Upper lobe of left lung (tissue), 6 donors: ENCODE measurements at regions not wholly inside any gene's neighbourhood (a gene's known extent, or its start where the extent isn't known, plus 50 kb on each side); places are given as distances from the start of the nearest gene placed in this dataset.

Source experiments
- ATAC-seq, 2 donors: fragments of 200-7000 bp; cut with Tn5 transposase; one replicate each; pipeline ENCODE4 v1.9.1; 2022; ENCODE audit warnings: mild to moderate bottlenecking in 2 of 2, moderate library complexity in 2 of 2; ENCODE audit not compliant: low FRiP score in 2 of 2
- DNase-seq, 2 donors: peaks; one replicate each; pipeline ENCODE4 v3.0.0-alpha.2; 2019 to 2020
- H3K27ac ChIP-seq, 4 donors: fragments of 200-600 bp; sonication (generic); one replicate each; pipeline ENCODE4 v1.5.1; 2016 to 2019
- H3K27me3 ChIP-seq, 4 donors: fragments of 200-600 bp; sonication (generic); one replicate each; pipeline ENCODE4 v1.5.1; 2017 to 2019
- H3K36me3 ChIP-seq, 4 donors: fragments of 200-600 bp; sonication (generic); one replicate each; pipeline ENCODE4 v1.5.1; 2016 to 2019
- H3K4me1 ChIP-seq, 4 donors: fragments of 200-600 bp; sonication (generic); one replicate each; pipeline ENCODE4 v1.5.1; 2018 to 2019
- H3K4me3 ChIP-seq, 4 donors: fragments of 200-600 bp; sonication (generic); one replicate each; pipeline ENCODE4 v1.5.1; 2017 to 2019; ENCODE audit warnings: mild to moderate bottlenecking in 2 of 4, moderate library complexity in 1 of 4
- H3K9me3 ChIP-seq, 4 donors: fragments of 200-600 bp; sonication (generic); one replicate each; pipeline ENCODE4 v1.5.1; 2018 to 2019
- EP300 ChIP-seq, 4 donors: sonication (generic); formaldehyde crosslinking; IDR thresholded peaks; one replicate each; pipeline ENCODE4 v1.5.1; 2017; ENCODE audit warnings: antibody characterized with exemption in 4 of 4, control low read depth in 2 of 4
- POLR2A ChIP-seq, 4 donors: fragments of 450-650 bp; IDR thresholded peaks; one replicate each; pipeline ENCODE4 v1.5.1; 2016 to 2017; ENCODE audit warnings: antibody characterized with exemption in 4 of 4, mild to moderate bottlenecking in 2 of 4
- POLR2AphosphoS5 ChIP-seq, 2 donors: sonication (generic); formaldehyde crosslinking; IDR thresholded peaks; one replicate each; pipeline ENCODE4 v1.5.1; 2017; ENCODE audit warnings: antibody characterized with exemption in 2 of 2
- WGBS, 2 donors: methylation state at CpG; one replicate each; pipeline ENCODE4 v1.1.5; 2017 to 2018; 5-methylcytosine and 5-hydroxymethylcytosine counted together
- TF ChIP-seq, protein P1 (sequence below), 6 experiments: fragments of 450-650 bp in 4 of 6; fragments of 200-600 bp in 2 of 6; sonication (generic) in 2 of 6; IDR thresholded peaks; one replicate each; pipeline ENCODE4 v1.5.1; 2016 to 2019; ENCODE audit warnings: antibody characterized with exemption in 6 of 6
- donor health status: DM: no; HTN: no; CAD: no; lungs with moderate emphysema.
- donor health status: DM: no; HTN: yes; CAD: no; lungs with severe emphysema.

DNA sequence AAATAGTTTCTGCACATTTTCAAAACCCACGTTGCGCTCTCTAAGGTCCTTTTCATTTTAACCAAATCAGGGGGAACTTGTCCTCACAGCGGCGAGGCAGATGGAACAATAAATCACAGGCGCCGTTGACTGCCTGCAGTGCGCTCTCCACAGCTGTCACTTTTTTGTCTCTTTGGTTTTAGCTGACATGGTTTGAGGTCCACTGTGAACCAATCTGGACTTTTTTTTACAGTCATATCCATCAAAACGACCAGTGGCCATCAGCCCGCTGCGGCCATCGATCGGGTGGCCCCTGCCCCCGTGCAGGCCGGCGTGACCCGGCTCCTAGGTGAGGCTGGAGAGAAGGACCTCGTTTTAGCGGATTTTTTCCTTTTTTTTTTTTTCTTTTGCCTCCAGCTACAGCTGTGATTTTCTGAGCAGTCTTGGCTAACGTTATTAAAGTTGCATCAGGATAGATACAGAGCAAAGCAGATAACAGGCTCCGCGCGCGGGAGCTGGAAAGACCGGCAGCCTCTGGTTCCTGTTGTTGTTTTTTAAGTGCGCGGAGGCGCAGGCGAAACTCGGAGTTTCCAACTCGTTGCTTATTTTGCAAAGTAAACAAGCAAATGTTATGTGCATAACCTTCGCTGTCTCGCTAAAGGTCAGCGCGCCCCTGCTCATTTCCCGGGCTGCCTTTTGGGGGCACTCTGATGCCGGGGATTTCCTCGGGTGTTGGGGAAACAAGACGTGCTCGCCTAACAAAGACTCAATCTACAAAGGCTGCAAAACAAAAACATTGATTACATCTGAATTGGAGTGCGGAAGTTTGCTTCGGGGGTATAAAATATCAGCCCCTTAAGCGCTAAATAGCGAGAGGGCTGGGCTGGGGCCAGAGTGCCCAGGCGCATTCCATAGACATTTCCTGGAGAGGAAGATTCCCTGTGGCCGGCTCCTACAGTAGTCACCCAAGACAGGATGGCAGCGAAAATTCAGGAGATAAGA lies 414.8 kb upstream of the MKI67 start:
- WGBS, 2 donors: 6% methylated on average over 41 to 46 of the region's 46 CpGs
- ATAC-seq: no peak
- Histone ChIP-seq H3K4me1 (peaks cover 0 to 7% (median 0%) of the 10 kb centered on the region in 4 donors), H3K36me3 (no peaks in the 10 kb centered on the region), H3K4me3 (no peak overlapping the region), H3K9me3 (no peaks in the 10 kb centered on the region), H3K27ac (no peak overlapping the region), H3K27me3 (peaks cover 0 to 31% (median 7%) of the 10 kb centered on the region in 4 donors)
- TF ChIP-seq EP300 (IDR thresholded peaks at IDR 0.05) (no peak), POLR2AphosphoS5 (IDR thresholded peaks at IDR 0.05) (no peak), POLR2A (IDR thresholded peaks at IDR 0.05) (no peak)
- TF ChIP-seq, protein P1, sequence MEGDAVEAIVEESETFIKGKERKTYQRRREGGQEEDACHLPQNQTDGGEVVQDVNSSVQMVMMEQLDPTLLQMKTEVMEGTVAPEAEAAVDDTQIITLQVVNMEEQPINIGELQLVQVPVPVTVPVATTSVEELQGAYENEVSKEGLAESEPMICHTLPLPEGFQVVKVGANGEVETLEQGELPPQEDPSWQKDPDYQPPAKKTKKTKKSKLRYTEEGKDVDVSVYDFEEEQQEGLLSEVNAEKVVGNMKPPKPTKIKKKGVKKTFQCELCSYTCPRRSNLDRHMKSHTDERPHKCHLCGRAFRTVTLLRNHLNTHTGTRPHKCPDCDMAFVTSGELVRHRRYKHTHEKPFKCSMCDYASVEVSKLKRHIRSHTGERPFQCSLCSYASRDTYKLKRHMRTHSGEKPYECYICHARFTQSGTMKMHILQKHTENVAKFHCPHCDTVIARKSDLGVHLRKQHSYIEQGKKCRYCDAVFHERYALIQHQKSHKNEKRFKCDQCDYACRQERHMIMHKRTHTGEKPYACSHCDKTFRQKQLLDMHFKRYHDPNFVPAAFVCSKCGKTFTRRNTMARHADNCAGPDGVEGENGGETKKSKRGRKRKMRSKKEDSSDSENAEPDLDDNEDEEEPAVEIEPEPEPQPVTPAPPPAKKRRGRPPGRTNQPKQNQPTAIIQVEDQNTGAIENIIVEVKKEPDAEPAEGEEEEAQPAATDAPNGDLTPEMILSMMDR (IDR thresholded peaks at IDR 0.05): no peak
- DNase-seq: peak in 1 of 2 donors; percentile 45

- ATAC-seq (no peak), DNase-seq (no peak)
- H3K36me3 ChIP-seq: no peaks in the 10 kb centered on the region
- peaks cover 0 to 7% (median 0%) of the 10 kb centered on the region in 4 donors for H3K4me1 ChIP-seq
- H3K27ac ChIP-seq: no peak overlapping the region
- TF ChIP-seq EP300 (IDR thresholded peaks at IDR 0.05) (no peak), POLR2AphosphoS5 (IDR thresholded peaks at IDR 0.05) (no peak), POLR2A (IDR thresholded peaks at IDR 0.05) (no peak)
- TF ChIP-seq, protein P1 (IDR thresholded peaks at IDR 0.05): no peak
- H3K9me3 ChIP-seq: no peaks in the 10 kb centered on the region
- peaks cover 0 to 31% (median 7%) of the 10 kb centered on the region in 4 donors for H3K27me3 ChIP-seq
- no peak overlapping the region for H3K4me3 ChIP-seq
- WGBS, 2 donors: 68 to 86% methylated on average over 2 of the region's 2 CpGs
Measured at GRCh38 chr10:128541926-128542475, 415.8 kb upstream of the MKI67 start.

GRCh38 chr10:128542659-128543058 lies 416.4 kb upstream of the MKI67 start:
- peaks cover 0 to 7% (median 0%) of the 10 kb centered on the region in 4 donors for H3K4me1 ChIP-seq
- H3K27ac ChIP-seq: no peak overlapping the region
- peaks cover 0 to 31% (median 7%) of the 10 kb centered on the region in 4 donors for H3K27me3 ChIP-seq
- no peaks in the 10 kb centered on the region for H3K9me3 ChIP-seq
- H3K4me3 ChIP-seq: no peak overlapping the region
- H3K36me3 ChIP-seq: no peaks in the 10 kb centered on the region
- DNase-seq (no peak), ATAC-seq (no peak)
- WGBS, 2 donors: 75 to 79% methylated on average over 7 of the region's 7 CpGs
- no peak for TF ChIP-seq POLR2AphosphoS5 (IDR thresholded peaks at IDR 0.05)
- TF ChIP-seq, protein P1 (IDR thresholded peaks at IDR 0.05): no peak
- no peak for TF ChIP-seq EP300 (IDR thresholded peaks at IDR 0.05)
- no peak for TF ChIP-seq POLR2A (IDR thresholded peaks at IDR 0.05)

DNA sequence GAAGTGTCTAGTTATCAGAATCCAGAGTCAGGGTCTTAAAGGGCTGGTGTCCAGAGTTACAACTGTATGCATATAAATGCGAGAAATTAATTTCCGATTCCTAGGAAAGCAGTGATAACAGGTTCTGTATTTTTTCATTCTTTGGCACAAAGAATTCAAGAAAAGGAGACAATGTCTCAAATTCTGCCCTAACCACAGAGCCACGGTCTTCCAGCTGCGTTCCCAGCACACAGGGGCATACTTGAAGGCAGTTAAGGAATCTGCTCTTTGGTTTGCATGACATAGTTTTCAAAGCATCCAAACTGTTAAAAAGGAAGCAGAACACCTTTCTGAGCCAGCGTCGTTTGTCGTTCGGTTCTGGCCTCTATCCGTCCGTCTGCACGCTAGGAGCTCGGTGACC lies 416.9 kb upstream of the MKI67 start:
- Histone ChIP-seq H3K36me3 (no peaks in the 10 kb centered on the region), H3K4me1 (peaks cover 0 to 7% (median 0%) of the 10 kb centered on the region in 4 donors), H3K27me3 (peaks cover 0 to 29% (median 7%) of the 10 kb centered on the region in 4 donors), H3K4me3 (no peak overlapping the region), H3K27ac (no peak overlapping the region), H3K9me3 (no peaks in the 10 kb centered on the region)
- DNase-seq (no peak), ATAC-seq (no peak)
- 85 to 88% methylated on average over 12 of the region's 12 CpGs for WGBS, 2 donors
- TF ChIP-seq POLR2A (IDR thresholded peaks at IDR 0.05) (no peak), POLR2AphosphoS5 (IDR thresholded peaks at IDR 0.05) (no peak), EP300 (IDR thresholded peaks at IDR 0.05) (no peak)
- TF ChIP-seq, protein P1 (IDR thresholded peaks at IDR 0.05): no peak
